PC-3 (cell line): ENCODE measurements at regions not wholly inside any gene's neighbourhood (a gene's known extent, or its start where the extent isn't known, plus 50 kb on each side); places are given as distances from the start of the nearest gene placed in this dataset.

Experiments used
- ATAC-seq: fragments of 200-7000 bp; cut with Tn5 transposase; 2 replicates; pipeline ENCODE4 v1.9.1; 2020; ENCODE audit warnings: mild to moderate bottlenecking, moderate library complexity
- BruUV-seq: library from RNA; stranded (reverse); fragments of 400-500 nt; replicated peaks from 2 replicates; lab custom pipeline; 2021; lab: Mats Ljungman, UMichigan
- CTCF ChIA-PET: fragments of 300-600 bp; sonication (Branson Sonifier 250); formaldehyde crosslinking; loops from one replicate; lab custom pipeline; 2022; ENCODE audit warnings: antibody characterized with exemption; lab: Charles Lee
- POLR2A ChIA-PET: fragments of 300-600 bp; sonication (Branson Sonifier 250); formaldehyde crosslinking; loops from one replicate; lab custom pipeline; 2022; ENCODE audit warnings: antibody characterized with exemption; ENCODE audit not compliant: unreplicated experiment; lab: Charles Lee
- DNase-seq: peaks from one replicate; pipeline ENCODE4 v3.0.0-alpha.2; 2015
- H2AFZ ChIP-seq: fragments of 300-600 bp; sonication (generic); 2 replicates; pipeline ENCODE4 v1.6.0; 2016; ENCODE audit warnings: antibody characterized with exemption, low read length
- H3F3A ChIP-seq: fragments of 300-600 bp; sonication (generic); one replicate; pipeline ENCODE4 v1.6.0; 2017; ENCODE audit warnings: antibody characterized with exemption, low read length, control low read depth, mild to moderate bottlenecking; ENCODE audit not compliant: unreplicated experiment
- H3K27ac ChIP-seq: fragments of 300-600 bp; sonication (generic); 2 replicates; pipeline ENCODE4 v1.5.1; 2016; ENCODE audit warnings: mild to moderate bottlenecking, low read length
- H3K27me3 ChIP-seq: fragments of 300-600 bp; sonication (generic); 2 replicates; pipeline ENCODE4 v1.6.1; 2016; ENCODE audit warnings: low read length, mixed read lengths
- H3K36me3 ChIP-seq: fragments of 300-600 bp; sonication (generic); 2 replicates; pipeline ENCODE4 v1.6.1; 2016; ENCODE audit warnings: low read depth, mixed run types, low read length, mixed read lengths
- H3K4me1 ChIP-seq: fragments of 300-600 bp; sonication (generic); 2 replicates; pipeline ENCODE4 v1.5.1; 2016; ENCODE audit warnings: low read length; ENCODE audit not compliant: insufficient read depth
- H3K4me2 ChIP-seq: fragments of 300-600 bp; sonication (generic); 2 replicates; pipeline ENCODE4 v1.6.0; 2016; ENCODE audit warnings: low read length
- H3K4me3 ChIP-seq: fragments of 300-600 bp; sonication (generic); 2 replicates; pipeline ENCODE4 v1.5.1; 2016; ENCODE audit warnings: mild to moderate bottlenecking, low read length, mixed read lengths
- H3K79me2 ChIP-seq: fragments of 300-600 bp; sonication (generic); 2 replicates; pipeline ENCODE4 v1.6.1; 2017; ENCODE audit warnings: low read length, mixed read lengths
- H3K9ac ChIP-seq: fragments of 300-600 bp; sonication (generic); 2 replicates; pipeline ENCODE4 v1.6.0; 2016; ENCODE audit warnings: mild to moderate bottlenecking, low read length
- H3K9me2 ChIP-seq: fragments of 300-600 bp; sonication (generic); replicated peaks from 2 replicates; pipeline ENCODE4 v1.6.1; 2016; ENCODE audit warnings: mixed run types, low read length, mixed read lengths
- H3K9me3 ChIP-seq: fragments of 300-600 bp; sonication (generic); 2 replicates; pipeline ENCODE4 v1.6.1; 2016; ENCODE audit warnings: low read length, mixed read lengths
- H4K20me1 ChIP-seq: fragments of 300-600 bp; sonication (generic); 2 replicates; pipeline ENCODE4 v1.6.1; 2016; ENCODE audit warnings: low read length, mixed read lengths
- EZH2 ChIP-seq: fragments of 300-600 bp; sonication (generic); IDR thresholded peaks from one replicate; pipeline ENCODE4 v1.6.1; 2017; ENCODE audit warnings: antibody characterized with exemption, mild to moderate bottlenecking, low read length; ENCODE audit not compliant: unreplicated experiment
- EZH2phosphoT487 ChIP-seq: fragments of 300-600 bp; sonication (generic); IDR thresholded peaks from 2 replicates; pipeline ENCODE4 v1.6.1; 2018; ENCODE audit warnings: mild to moderate bottlenecking, antibody characterized with exemption, low read length, borderline replicate concordance
- intact Hi-C: fragments of 100-400 bp; cut with micrococcal nuclease; formaldehyde crosslinking; loops from 2 replicates; pipeline ENCODE4 v1.9.0; 2023
- TF ChIP-seq, protein P1 (sequence below): fragments of 300-600 bp; sonication (generic); conservative IDR thresholded peaks from 2 replicates; pipeline ENCODE4 v1.5.1; 2017; ENCODE audit warnings: antibody characterized with exemption, low read depth, mild to moderate bottlenecking, low read length

DNA sequence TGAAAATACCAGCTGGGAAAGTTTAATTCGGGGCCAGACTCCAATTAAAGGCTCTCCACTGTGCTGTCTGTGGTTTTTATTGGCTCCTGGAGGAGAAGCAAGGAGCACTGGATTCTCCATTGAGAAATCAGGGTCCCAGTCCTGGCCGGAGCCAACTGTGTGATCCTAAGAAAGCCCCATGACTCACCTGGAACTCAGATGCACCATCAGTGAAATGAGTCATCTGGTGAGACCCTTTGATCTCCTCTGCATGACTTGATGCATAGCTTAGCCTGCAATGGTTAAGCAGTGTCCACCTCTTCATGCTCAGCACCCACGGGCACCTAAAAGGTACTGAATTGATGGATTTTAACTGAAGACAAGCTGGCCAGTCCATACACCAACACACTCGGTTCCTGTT is 119.2 kb upstream of the VCX3B start:
- TF ChIP-seq EZH2 (no peak), EZH2phosphoT487 (no peak)
- TF ChIP-seq, protein P1, sequence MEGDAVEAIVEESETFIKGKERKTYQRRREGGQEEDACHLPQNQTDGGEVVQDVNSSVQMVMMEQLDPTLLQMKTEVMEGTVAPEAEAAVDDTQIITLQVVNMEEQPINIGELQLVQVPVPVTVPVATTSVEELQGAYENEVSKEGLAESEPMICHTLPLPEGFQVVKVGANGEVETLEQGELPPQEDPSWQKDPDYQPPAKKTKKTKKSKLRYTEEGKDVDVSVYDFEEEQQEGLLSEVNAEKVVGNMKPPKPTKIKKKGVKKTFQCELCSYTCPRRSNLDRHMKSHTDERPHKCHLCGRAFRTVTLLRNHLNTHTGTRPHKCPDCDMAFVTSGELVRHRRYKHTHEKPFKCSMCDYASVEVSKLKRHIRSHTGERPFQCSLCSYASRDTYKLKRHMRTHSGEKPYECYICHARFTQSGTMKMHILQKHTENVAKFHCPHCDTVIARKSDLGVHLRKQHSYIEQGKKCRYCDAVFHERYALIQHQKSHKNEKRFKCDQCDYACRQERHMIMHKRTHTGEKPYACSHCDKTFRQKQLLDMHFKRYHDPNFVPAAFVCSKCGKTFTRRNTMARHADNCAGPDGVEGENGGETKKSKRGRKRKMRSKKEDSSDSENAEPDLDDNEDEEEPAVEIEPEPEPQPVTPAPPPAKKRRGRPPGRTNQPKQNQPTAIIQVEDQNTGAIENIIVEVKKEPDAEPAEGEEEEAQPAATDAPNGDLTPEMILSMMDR = no peak
- intact Hi-C loops = no loop called here
- ATAC-seq (no peak; the same call in 1 of the 2 replicates), DNase-seq (peak; percentile 67)
- ChIA-PET CTCF (no interaction called here), POLR2A (no interaction called here)
- no peaks in the 10 kb centered on the region for H3K9me2 ChIP-seq
- no peaks in the 10 kb centered on the region for H4K20me1 ChIP-seq
- H3K27ac ChIP-seq = no peak overlapping the region
- H3K4me1 ChIP-seq = peaks cover 20% of the 10 kb centered on the region
- no peak overlapping the region for H3K9ac ChIP-seq
- H2AFZ ChIP-seq = no peak overlapping the region
- no TSS peak for BruUV-seq
- H3K27me3 ChIP-seq = no peaks in the 10 kb centered on the region
- H3K36me3 ChIP-seq = no peaks in the 10 kb centered on the region
- H3F3A ChIP-seq = no peaks in the 10 kb centered on the region
- no peak overlapping the region for H3K4me3 ChIP-seq
- no peaks in the 10 kb centered on the region for H3K79me2 ChIP-seq
- no peaks in the 10 kb centered on the region for H3K9me3 ChIP-seq
- H3K4me2 ChIP-seq = no peak overlapping the region

DNA sequence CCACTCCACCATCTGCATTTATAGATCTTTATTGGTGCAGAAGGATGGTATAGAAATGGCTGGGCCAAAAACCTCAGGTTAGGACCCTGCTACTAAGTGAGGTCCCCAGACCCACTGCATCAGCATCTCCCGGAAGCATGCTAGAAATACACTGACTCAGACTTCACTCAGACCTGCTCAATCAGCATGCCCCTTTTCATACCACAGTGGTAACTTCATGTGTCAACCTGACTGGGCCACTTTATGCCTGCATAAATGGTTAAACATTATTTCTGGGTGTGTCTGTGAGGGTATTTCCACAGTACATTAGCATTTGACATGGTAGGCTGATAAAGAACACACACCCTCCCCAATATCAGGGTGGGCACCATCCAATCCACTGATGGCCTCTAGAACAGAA is 118.6 kb upstream of the VCX3B start:
- H3K4me2 ChIP-seq = no peak overlapping the region
- intact Hi-C loops = no loop called here
- no peaks in the 10 kb centered on the region for H3K36me3 ChIP-seq
- no peak overlapping the region for H3K27ac ChIP-seq
- H2AFZ ChIP-seq = no peak overlapping the region
- H3K27me3 ChIP-seq = no peaks in the 10 kb centered on the region
- no peak overlapping the region for H3K4me3 ChIP-seq
- TF ChIP-seq, protein P1 = no peak
- TF ChIP-seq EZH2phosphoT487 (no peak), EZH2 (no peak)
- no peaks in the 10 kb centered on the region for H4K20me1 ChIP-seq
- no peak overlapping the region for H3K9ac ChIP-seq
- CTCF ChIA-PET = no interaction called here
- peaks cover 20% of the 10 kb centered on the region for H3K4me1 ChIP-seq
- no peaks in the 10 kb centered on the region for H3K9me2 ChIP-seq
- no peaks in the 10 kb centered on the region for H3F3A ChIP-seq
- no TSS peak for BruUV-seq
- H3K79me2 ChIP-seq = no peaks in the 10 kb centered on the region
- no peak for DNase-seq
- H3K9me3 ChIP-seq = no peaks in the 10 kb centered on the region
- POLR2A ChIA-PET = no interaction called here
- no peak for ATAC-seq

DNA sequence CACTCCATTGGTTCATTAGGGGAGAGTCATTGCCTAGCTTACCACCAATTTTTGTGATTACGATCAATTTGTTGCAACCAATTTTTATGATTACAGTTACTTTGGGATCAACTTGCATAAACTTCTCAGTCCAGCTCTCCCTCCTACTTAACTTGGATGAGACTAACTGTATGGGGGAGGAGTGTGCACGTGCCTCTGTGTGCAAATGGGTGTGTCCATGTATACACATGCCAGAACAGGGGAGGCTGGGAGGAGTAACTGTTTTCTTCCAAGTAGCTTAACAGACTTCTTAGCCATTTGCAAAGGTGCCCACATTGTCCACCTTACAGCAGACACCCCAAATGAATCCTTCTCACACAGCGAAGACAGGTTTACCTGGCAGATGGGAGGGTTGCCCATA is 117.7 kb upstream of the VCX3B start:
- Histone ChIP-seq H3K9me3 (no peaks in the 10 kb centered on the region), H3K36me3 (no peaks in the 10 kb centered on the region), H2AFZ (no peak overlapping the region), H3K79me2 (no peaks in the 10 kb centered on the region), H3K4me1 (peaks cover 17% of the 10 kb centered on the region), H3K4me2 (no peak overlapping the region), H3K9ac (no peak overlapping the region), H3K4me3 (no peak overlapping the region), H3K27me3 (no peaks in the 10 kb centered on the region), H3K27ac (no peak overlapping the region), H3K9me2 (no peaks in the 10 kb centered on the region), H3F3A (no peaks in the 10 kb centered on the region), H4K20me1 (no peaks in the 10 kb centered on the region)
- ChIA-PET CTCF (no interaction called here), POLR2A (no interaction called here)
- intact Hi-C loops = no loop called here
- ATAC-seq (no peak), DNase-seq (no peak)
- TF ChIP-seq EZH2phosphoT487 = no peak
- TF ChIP-seq EZH2 = no peak
- TF ChIP-seq, protein P1 = no peak
- no TSS peak for BruUV-seq
